Stimulated activated CD4-positive, alpha-beta T cell treated with anti-CD3 and anti-CD28 coated beads, Interleukin-2, amount 100 ng/mL, for 48 hours (primary cell): ENCODE measurements at regions not wholly inside any gene's neighbourhood (a gene's known extent, or its start where the extent isn't known, plus 50 kb on each side); places are given as distances from the start of the nearest gene placed in this dataset.

Experiments used
- DNase-seq, 2 donors: peaks; one replicate each; pipeline ENCODE4 v3.0.0-alpha.2; 2020

GRCh38 chr6:147759536-147759935 is 251.0 kb downstream of the SAMD5 start:
- DNase-seq = no peak

- no peak for DNase-seq
Observed at GRCh38 chr6:147765541-147765940, 257.1 kb downstream of the SAMD5 start.

GRCh38 chr6:147768969-147769368 is 260.5 kb downstream of the SAMD5 start:
- DNase-seq = no peak

- DNase-seq = no peak
Observed at GRCh38 chr6:147769496-147770087, 261.1 kb downstream of the SAMD5 start.

GRCh38 chr6:147770221-147770620 is 261.7 kb downstream of the SAMD5 start:
- DNase-seq = no peak

- no peak for DNase-seq
Observed at GRCh38 chr6:147772724-147773123, 264.2 kb downstream of the SAMD5 start.

GRCh38 chr6:147774856-147775255 is 266.4 kb downstream of the SAMD5 start:
- no peak for DNase-seq

- no peak for DNase-seq
Observed at GRCh38 chr6:147776631-147777213, 268.2 kb downstream of the SAMD5 start.

- no peak for DNase-seq
Observed at GRCh38 chr6:147779624-147780023, 271.1 kb downstream of the SAMD5 start.

- DNase-seq = no peak
Observed at GRCh38 chr6:147782302-147782701, 273.8 kb downstream of the SAMD5 start.

GRCh38 chr6:147784371-147784770 is 275.9 kb downstream of the SAMD5 start:
- DNase-seq = no peak

- no peak for DNase-seq
Observed at GRCh38 chr6:147787417-147787816, 278.9 kb downstream of the SAMD5 start.

GRCh38 chr6:147789430-147789947 is 281.0 kb downstream of the SAMD5 start:
- no peak for DNase-seq

- no peak for DNase-seq
Observed at GRCh38 chr6:147793871-147794643, 285.6 kb downstream of the SAMD5 start.

- DNase-seq = no peak
Observed at GRCh38 chr6:147802459-147802858, 294.0 kb downstream of the SAMD5 start.

GRCh38 chr6:147805155-147805554 is 296.7 kb downstream of the SAMD5 start:
- no peak for DNase-seq

GRCh38 chr6:147806697-147807096 is 298.2 kb downstream of the SAMD5 start:
- no peak for DNase-seq

- no peak for DNase-seq
Observed at GRCh38 chr6:147808640-147809039, 300.1 kb downstream of the SAMD5 start.

- no peak for DNase-seq
Observed at GRCh38 chr6:147811913-147812629, 303.6 kb downstream of the SAMD5 start.

- DNase-seq = no peak
Observed at GRCh38 chr6:147817042-147817689, 308.7 kb downstream of the SAMD5 start.

GRCh38 chr6:147820520-147820919 is 312.0 kb downstream of the SAMD5 start:
- no peak for DNase-seq

- no peak for DNase-seq
Observed at GRCh38 chr6:147821295-147821897, 312.9 kb downstream of the SAMD5 start.
